DOHH2 (cell line): ENCODE measurements at regions not wholly inside any gene's neighbourhood (a gene's known extent, or its start where the extent isn't known, plus 50 kb on each side); places are given as distances from the start of the nearest gene placed in this dataset.

Experiments used
- H3F3A ChIP-seq: fragments of 200-600 bp; sonication (generic), shearing (Covaris generic); 2 replicates; pipeline ENCODE4 v1.6.0; 2016; ENCODE audit warnings: antibody characterized with exemption, mild to moderate bottlenecking; ENCODE audit not compliant: control insufficient read depth, insufficient read depth
- H3K27ac ChIP-seq: fragments of 200-600 bp; sonication (generic); 2 replicates; pipeline ENCODE4 v1.5.1; 2014; ENCODE audit warnings: low read depth, mild to moderate bottlenecking, low read length, moderate library complexity
- H3K27me3 ChIP-seq: fragments of 200-600 bp; sonication (generic); 2 replicates; pipeline ENCODE4 v1.6.1; 2014; ENCODE audit warnings: mild to moderate bottlenecking, low read length, mixed read lengths; ENCODE audit not compliant: control insufficient read depth
- H3K36me3 ChIP-seq: fragments of 200-600 bp; sonication (generic); 2 replicates; pipeline ENCODE4 v1.6.1; 2014; ENCODE audit warnings: mild to moderate bottlenecking, low read length, moderate library complexity, mixed read lengths; ENCODE audit not compliant: control insufficient read depth
- H3K4me1 ChIP-seq: fragments of 200-600 bp; sonication (generic); 2 replicates; pipeline ENCODE4 v1.6.1; 2014; ENCODE audit warnings: mild to moderate bottlenecking, low read length, mixed read lengths; ENCODE audit not compliant: control insufficient read depth
- H3K4me2 ChIP-seq: fragments of 200-600 bp; sonication (generic); 2 replicates; pipeline ENCODE4 v1.6.0; 2014; ENCODE audit warnings: mild to moderate bottlenecking, low read length, moderate library complexity
- H3K4me3 ChIP-seq: fragments of 200-600 bp; sonication (generic); 2 replicates; pipeline ENCODE4 v1.5.1; 2014; ENCODE audit warnings: mild to moderate bottlenecking, low read length, mixed read lengths
- H3K79me2 ChIP-seq: fragments of 200-600 bp; sonication (generic); 2 replicates; pipeline ENCODE4 v1.6.1; 2014; ENCODE audit warnings: mild to moderate bottlenecking, low read length, mixed read lengths; ENCODE audit not compliant: control insufficient read depth
- H3K9me2 ChIP-seq: fragments of 200-600 bp; sonication (generic); replicated peaks from 2 replicates; pipeline ENCODE4 v1.6.1; 2014; ENCODE audit warnings: mild to moderate bottlenecking, low read length, mixed read lengths; ENCODE audit not compliant: control insufficient read depth
- H3K9me3 ChIP-seq: fragments of 200-600 bp; sonication (generic); 2 replicates; pipeline ENCODE4 v1.6.1; 2014; ENCODE audit warnings: antibody characterized with exemption, low read length, mixed read lengths; ENCODE audit not compliant: control insufficient read depth, insufficient read depth
- H4K20me1 ChIP-seq: fragments of 200-600 bp; sonication (generic); 2 replicates; pipeline ENCODE4 v1.6.0; 2014; ENCODE audit warnings: low read depth, mild to moderate bottlenecking, antibody characterized with exemption, low read length, moderate library complexity; ENCODE audit not compliant: control insufficient read depth, insufficient read depth
- EZH2phosphoT487 ChIP-seq: fragments of 200-600 bp; sonication (generic); IDR thresholded peaks from 2 replicates; pipeline ENCODE4 v1.6.1; 2017; ENCODE audit warnings: borderline replicate concordance, mild to moderate bottlenecking, antibody characterized with exemption, low read length, moderate library complexity, mixed read lengths
- TF ChIP-seq, protein P1 (sequence below): fragments of 200-600 bp; sonication (generic); IDR thresholded peaks from one replicate; pipeline ENCODE4 v1.5.1; 2014; ENCODE audit warnings: antibody characterized with exemption, mild to moderate bottlenecking, low read depth, low read length; ENCODE audit not compliant: poor library complexity, severe bottlenecking

DNA sequence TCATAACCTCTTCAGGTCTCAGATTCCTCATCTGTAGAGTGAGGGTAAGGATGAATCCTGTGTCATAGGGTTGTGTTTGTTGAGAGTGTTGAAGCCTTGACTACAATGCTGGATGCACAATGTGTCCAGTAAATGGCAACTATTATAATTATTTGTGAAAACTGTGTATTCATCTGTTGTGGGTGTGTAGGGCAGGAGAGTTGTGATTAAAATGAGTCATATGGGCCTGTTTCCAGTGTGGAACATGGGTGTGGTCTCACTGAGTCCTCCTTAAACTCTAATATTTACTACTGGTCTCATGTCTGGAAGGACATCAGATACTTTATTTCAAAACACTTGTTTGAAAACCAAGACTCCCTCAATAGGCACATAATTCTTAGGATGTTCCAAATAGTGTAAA is 208.5 kb upstream of the CASK start:
- Histone ChIP-seq H3K9me3 (no peaks in the 10 kb centered on the region), H3K9me2 (no peaks in the 10 kb centered on the region), H3K79me2 (no peaks in the 10 kb centered on the region), H3K27me3 (no peaks in the 10 kb centered on the region), H3K4me2 (no peak overlapping the region), H3F3A (no peaks in the 10 kb centered on the region), H4K20me1 (no peaks in the 10 kb centered on the region), H3K36me3 (no peaks in the 10 kb centered on the region), H3K4me3 (no peak overlapping the region), H3K4me1 (no peaks in the 10 kb centered on the region), H3K27ac (no peak overlapping the region)
- TF ChIP-seq EZH2phosphoT487 = no peak
- TF ChIP-seq, protein P1, sequence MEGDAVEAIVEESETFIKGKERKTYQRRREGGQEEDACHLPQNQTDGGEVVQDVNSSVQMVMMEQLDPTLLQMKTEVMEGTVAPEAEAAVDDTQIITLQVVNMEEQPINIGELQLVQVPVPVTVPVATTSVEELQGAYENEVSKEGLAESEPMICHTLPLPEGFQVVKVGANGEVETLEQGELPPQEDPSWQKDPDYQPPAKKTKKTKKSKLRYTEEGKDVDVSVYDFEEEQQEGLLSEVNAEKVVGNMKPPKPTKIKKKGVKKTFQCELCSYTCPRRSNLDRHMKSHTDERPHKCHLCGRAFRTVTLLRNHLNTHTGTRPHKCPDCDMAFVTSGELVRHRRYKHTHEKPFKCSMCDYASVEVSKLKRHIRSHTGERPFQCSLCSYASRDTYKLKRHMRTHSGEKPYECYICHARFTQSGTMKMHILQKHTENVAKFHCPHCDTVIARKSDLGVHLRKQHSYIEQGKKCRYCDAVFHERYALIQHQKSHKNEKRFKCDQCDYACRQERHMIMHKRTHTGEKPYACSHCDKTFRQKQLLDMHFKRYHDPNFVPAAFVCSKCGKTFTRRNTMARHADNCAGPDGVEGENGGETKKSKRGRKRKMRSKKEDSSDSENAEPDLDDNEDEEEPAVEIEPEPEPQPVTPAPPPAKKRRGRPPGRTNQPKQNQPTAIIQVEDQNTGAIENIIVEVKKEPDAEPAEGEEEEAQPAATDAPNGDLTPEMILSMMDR = no peak

DNA sequence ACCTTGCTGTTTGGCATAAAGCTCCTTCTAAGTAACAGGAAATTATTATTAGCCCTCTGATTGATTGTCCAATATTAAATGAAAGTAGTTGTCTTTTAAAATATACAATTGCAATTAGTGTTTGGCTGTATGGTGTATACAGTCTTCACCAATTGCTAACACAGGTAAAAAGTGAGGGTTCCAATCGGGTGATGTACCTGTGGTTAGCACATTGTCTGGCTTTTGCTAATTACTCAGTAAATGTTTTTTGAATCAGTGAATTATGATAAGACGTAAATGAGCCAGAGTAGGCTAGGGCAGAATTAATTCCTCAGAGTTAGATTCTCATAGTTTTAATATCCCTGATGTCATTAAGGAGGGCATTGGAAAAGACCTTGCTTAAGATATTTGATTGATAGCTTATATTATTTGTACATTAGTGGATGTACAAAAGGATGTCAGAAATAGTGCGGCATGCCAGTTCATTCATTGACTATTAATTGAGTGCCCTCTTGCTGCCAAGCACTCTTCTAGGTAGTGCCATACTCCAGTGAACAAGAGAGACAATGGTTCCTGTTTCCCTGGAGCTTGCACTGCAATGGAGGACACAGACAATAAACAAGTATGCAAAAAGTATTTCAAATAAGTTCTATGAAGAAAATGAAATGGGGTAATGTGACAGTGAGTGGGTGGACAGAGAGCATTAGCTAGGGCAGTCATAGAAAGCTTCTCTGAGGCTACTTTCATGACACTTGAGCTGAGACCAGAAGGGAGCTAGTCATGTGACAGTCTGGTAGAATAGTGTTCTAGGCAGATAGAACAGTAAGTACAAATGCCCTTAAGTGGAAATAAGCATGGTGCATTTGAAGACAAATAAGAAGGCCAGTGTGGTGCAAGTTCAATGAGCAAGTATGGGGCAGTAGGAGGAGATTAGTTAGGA is 205.9 kb upstream of the CASK start:
- H3K36me3 ChIP-seq = no peaks in the 10 kb centered on the region
- no peaks in the 10 kb centered on the region for H3F3A ChIP-seq
- H3K9me2 ChIP-seq = no peaks in the 10 kb centered on the region
- no peak for TF ChIP-seq EZH2phosphoT487
- TF ChIP-seq, protein P1 = no peak
- no peaks in the 10 kb centered on the region for H3K4me1 ChIP-seq
- no peak overlapping the region for H3K4me2 ChIP-seq
- no peak overlapping the region for H3K4me3 ChIP-seq
- no peaks in the 10 kb centered on the region for H3K27me3 ChIP-seq
- no peak overlapping the region for H3K27ac ChIP-seq
- no peaks in the 10 kb centered on the region for H4K20me1 ChIP-seq
- no peaks in the 10 kb centered on the region for H3K9me3 ChIP-seq
- no peaks in the 10 kb centered on the region for H3K79me2 ChIP-seq

DNA sequence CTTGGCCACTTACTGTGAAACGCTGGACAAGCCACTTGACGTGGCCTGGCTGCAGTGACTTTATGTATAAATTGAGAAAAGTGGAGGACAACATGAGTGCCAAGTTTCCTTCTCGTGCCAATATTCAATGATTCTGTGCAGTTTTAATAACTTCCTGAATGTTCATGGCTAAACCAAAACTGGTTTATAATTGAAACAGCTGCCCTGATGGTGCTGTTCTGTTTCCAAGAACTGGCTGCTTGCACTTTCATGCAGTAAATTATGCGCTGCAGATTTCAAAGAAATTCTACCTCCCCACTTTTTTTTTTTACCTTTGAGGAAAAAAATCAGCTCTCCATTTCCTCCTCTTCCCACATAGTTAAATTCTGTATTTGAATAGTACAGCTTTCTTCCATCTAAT is 205.2 kb upstream of the CASK start:
- no peak overlapping the region for H3K27ac ChIP-seq
- no peak overlapping the region for H3K4me2 ChIP-seq
- H3K4me1 ChIP-seq = no peaks in the 10 kb centered on the region

More for the DNA sequence above, 205.2 kb upstream of the CASK start:
- TF ChIP-seq, protein P1 = no peak
- no peak for TF ChIP-seq EZH2phosphoT487
- Histone ChIP-seq H3K36me3 (no peaks in the 10 kb centered on the region), H3K4me3 (no peak overlapping the region), H4K20me1 (no peaks in the 10 kb centered on the region), H3K79me2 (no peaks in the 10 kb centered on the region), H3K9me2 (no peaks in the 10 kb centered on the region), H3K27me3 (no peaks in the 10 kb centered on the region), H3F3A (no peaks in the 10 kb centered on the region), H3K9me3 (no peaks in the 10 kb centered on the region)
